IPS DF 6.9 (cell line): ENCODE measurements at regions not wholly inside any gene's neighbourhood (a gene's known extent, or its start where the extent isn't known, plus 50 kb on each side); places are given as distances from the start of the nearest gene placed in this dataset.

Source experiments
- DNase-seq: peaks from one replicate; pipeline ENCODE4 v3.0.0-alpha.2; 2013; ENCODE audit warnings: low read depth, low spot score
- H3K27ac ChIP-seq: one replicate; pipeline ENCODE4 v1.5.1; 2013; ENCODE audit warnings: low read length, control low read depth
- H3K27me3 ChIP-seq: 2 replicates; pipeline ENCODE4 v1.6.1; 2013; ENCODE audit warnings: mild to moderate bottlenecking, low read length; ENCODE audit not compliant: control insufficient read depth, insufficient read depth
- H3K36me3 ChIP-seq: 2 replicates; pipeline ENCODE4 v1.6.1; 2013; ENCODE audit warnings: low read length; ENCODE audit not compliant: control insufficient read depth, insufficient read depth
- H3K4me1 ChIP-seq: 2 replicates; pipeline ENCODE4 v1.6.1; 2013; ENCODE audit warnings: low read length; ENCODE audit not compliant: control insufficient read depth, insufficient read depth
- H3K4me3 ChIP-seq: 2 replicates; pipeline ENCODE4 v1.5.1; 2013; ENCODE audit warnings: mild to moderate bottlenecking, low read length
- H3K9me3 ChIP-seq: 2 replicates; pipeline ENCODE4 v1.6.1; 2013; ENCODE audit warnings: low read length, inconsistent platforms; ENCODE audit not compliant: control insufficient read depth, insufficient read depth
- WGBS: extraction: QIAGEN DNeasy Blood & Tissue Kit; methylation state at CpG from one replicate; pipeline ENCODE4 v1.1.7; 2013; ENCODE audit warnings: mixed read lengths, missing lambda C conversion rate; ENCODE audit not compliant: insufficient read length, insufficient coverage; 5-methylcytosine and 5-hydroxymethylcytosine counted together

- Histone ChIP-seq H3K4me1 (peaks cover 5% of the 10 kb centered on the region), H3K9me3 (no peaks in the 10 kb centered on the region), H3K4me3 (no peak overlapping the region), H3K27me3 (no peaks in the 10 kb centered on the region), H3K36me3 (no peaks in the 10 kb centered on the region), H3K27ac (no peak overlapping the region)
- DNase-seq, result no peak
- WGBS, result no CpG with 5 or more reads among the region's 2 CpGs
Measured at GRCh38 chr3:187916072-187916471, 170.8 kb upstream of the BCL6 start.

- WGBS, result no CpG with 5 or more reads among the region's 5 CpGs
- Histone ChIP-seq H3K27me3 (no peaks in the 10 kb centered on the region), H3K4me3 (no peak overlapping the region), H3K9me3 (no peaks in the 10 kb centered on the region), H3K27ac (no peak overlapping the region), H3K4me1 (peaks cover 5% of the 10 kb centered on the region), H3K36me3 (no peaks in the 10 kb centered on the region)
- no peak for DNase-seq
Measured at GRCh38 chr3:187918081-187918644, 172.9 kb upstream of the BCL6 start.

- DNase-seq, result no peak
- H3K36me3 ChIP-seq, result no peaks in the 10 kb centered on the region
- no peaks in the 10 kb centered on the region for H3K9me3 ChIP-seq
- no CpG with 5 or more reads among the region's 6 CpGs for WGBS
- H3K27me3 ChIP-seq, result no peaks in the 10 kb centered on the region
- no peak overlapping the region for H3K27ac ChIP-seq
- peaks cover 5% of the 10 kb centered on the region for H3K4me1 ChIP-seq
- no peak overlapping the region for H3K4me3 ChIP-seq
Measured at GRCh38 chr3:187919048-187919447, 173.8 kb upstream of the BCL6 start.

GRCh38 chr3:187919544-187919943 lies 174.3 kb upstream of the BCL6 start:
- Histone ChIP-seq H3K27me3 (no peaks in the 10 kb centered on the region), H3K4me3 (no peak overlapping the region), H3K36me3 (no peaks in the 10 kb centered on the region), H3K9me3 (no peaks in the 10 kb centered on the region; the same call in 1 of the 2 replicates), H3K4me1 (peaks cover 5% of the 10 kb centered on the region), H3K27ac (no peak overlapping the region)
- DNase-seq, result no peak
- WGBS, result no CpG with 5 or more reads among the region's 3 CpGs

- DNase-seq, result no peak
- H3K27me3 ChIP-seq, result no peaks in the 10 kb centered on the region
- no peak overlapping the region for H3K4me3 ChIP-seq
- H3K27ac ChIP-seq, result no peak overlapping the region
- peaks cover 5% of the 10 kb centered on the region for H3K4me1 ChIP-seq
- no CpG with 5 or more reads among the region's 1 CpG for WGBS
- H3K9me3 ChIP-seq, result no peaks in the 10 kb centered on the region; the same call in 1 of the 2 replicates
- no peaks in the 10 kb centered on the region for H3K36me3 ChIP-seq
Measured at GRCh38 chr3:187920030-187920429, 174.8 kb upstream of the BCL6 start.

GRCh38 chr3:187920913-187921312 lies 175.6 kb upstream of the BCL6 start:
- Histone ChIP-seq H3K27me3 (no peaks in the 10 kb centered on the region), H3K27ac (no peak overlapping the region), H3K4me3 (no peak overlapping the region), H3K36me3 (no peaks in the 10 kb centered on the region), H3K4me1 (peaks cover 5% of the 10 kb centered on the region), H3K9me3 (no peaks in the 10 kb centered on the region; the same call in 1 of the 2 replicates)
- DNase-seq, result no peak
- WGBS, result no CpG with 5 or more reads among the region's 6 CpGs

GRCh38 chr3:187921391-187922074 lies 176.3 kb upstream of the BCL6 start:
- H3K27ac ChIP-seq, result no peak overlapping the region
- WGBS, result no CpG with 5 or more reads among the region's 4 CpGs

GRCh38 chr3:187922704-187923416 lies 177.6 kb upstream of the BCL6 start:
- Histone ChIP-seq H3K27ac (no peak overlapping the region), H3K9me3 (no peaks in the 10 kb centered on the region; the same call in 1 of the 2 replicates), H3K36me3 (no peaks in the 10 kb centered on the region), H3K4me3 (no peak overlapping the region), H3K27me3 (no peaks in the 10 kb centered on the region), H3K4me1 (peaks cover 2% of the 10 kb centered on the region; the same call in 1 of the 2 replicates)
- no peak for DNase-seq
- WGBS, result no CpG with 5 or more reads among the region's 3 CpGs

More at GRCh38 chr3:187921391-187922074, 176.3 kb upstream of the BCL6 start:
- Histone ChIP-seq H3K9me3 (no peaks in the 10 kb centered on the region; the same call in 1 of the 2 replicates), H3K4me3 (no peak overlapping the region), H3K27me3 (no peaks in the 10 kb centered on the region), H3K36me3 (no peaks in the 10 kb centered on the region), H3K4me1 (peaks cover 5% of the 10 kb centered on the region)
- DNase-seq, result no peak

- Histone ChIP-seq H3K27me3 (no peaks in the 10 kb centered on the region), H3K4me1 (no peaks in the 10 kb centered on the region)
Measured at GRCh38 chr3:187924651-187925050, 179.4 kb upstream of the BCL6 start.

GRCh38 chr3:187925326-187925725 lies 180.1 kb upstream of the BCL6 start:
- DNase-seq, result no peak
- Histone ChIP-seq H3K36me3 (no peaks in the 10 kb centered on the region), H3K4me3 (no peak overlapping the region), H3K27me3 (no peaks in the 10 kb centered on the region), H3K27ac (no peak overlapping the region), H3K9me3 (no peaks in the 10 kb centered on the region; the same call in 1 of the 2 replicates), H3K4me1 (no peaks in the 10 kb centered on the region)
- WGBS, result no CpG with 5 or more reads among the region's 1 CpG

More at GRCh38 chr3:187924651-187925050, 179.4 kb upstream of the BCL6 start:
- Histone ChIP-seq H3K4me3 (no peak overlapping the region), H3K27ac (no peak overlapping the region), H3K9me3 (no peaks in the 10 kb centered on the region; the same call in 1 of the 2 replicates), H3K36me3 (no peaks in the 10 kb centered on the region)
- no peak for DNase-seq
